ENCODE measurements at regions not wholly inside any gene's neighbourhood (a gene's known extent, or its start where the extent isn't known, plus 50 kb on each side); places are given as distances from the start of the nearest gene placed in this dataset.

DNA sequence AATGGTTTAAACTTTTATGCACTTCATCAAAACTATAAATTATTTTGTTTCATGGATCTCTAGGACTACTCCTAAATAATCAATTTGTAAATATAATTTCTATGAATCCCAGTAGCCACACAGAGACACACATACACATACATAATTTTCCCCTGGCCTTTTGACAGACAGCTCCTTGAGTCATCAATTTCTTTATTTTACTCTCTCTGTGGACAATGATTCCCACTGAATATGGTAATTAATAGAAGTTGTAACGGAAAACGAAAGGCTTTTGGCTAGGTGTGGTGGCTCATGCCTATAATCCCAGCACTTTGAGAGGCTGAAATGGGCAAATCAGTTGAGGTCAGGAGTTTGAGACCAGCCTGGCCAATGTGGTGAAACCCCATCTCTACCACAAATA, 235.1 kb downstream of the EPHA4 start:
- TF ChIP-seq JUN (CRISPR knock-in tag; IDR thresholded peaks at IDR 0.05) = no peak
- TF ChIP-seq, protein P1, sequence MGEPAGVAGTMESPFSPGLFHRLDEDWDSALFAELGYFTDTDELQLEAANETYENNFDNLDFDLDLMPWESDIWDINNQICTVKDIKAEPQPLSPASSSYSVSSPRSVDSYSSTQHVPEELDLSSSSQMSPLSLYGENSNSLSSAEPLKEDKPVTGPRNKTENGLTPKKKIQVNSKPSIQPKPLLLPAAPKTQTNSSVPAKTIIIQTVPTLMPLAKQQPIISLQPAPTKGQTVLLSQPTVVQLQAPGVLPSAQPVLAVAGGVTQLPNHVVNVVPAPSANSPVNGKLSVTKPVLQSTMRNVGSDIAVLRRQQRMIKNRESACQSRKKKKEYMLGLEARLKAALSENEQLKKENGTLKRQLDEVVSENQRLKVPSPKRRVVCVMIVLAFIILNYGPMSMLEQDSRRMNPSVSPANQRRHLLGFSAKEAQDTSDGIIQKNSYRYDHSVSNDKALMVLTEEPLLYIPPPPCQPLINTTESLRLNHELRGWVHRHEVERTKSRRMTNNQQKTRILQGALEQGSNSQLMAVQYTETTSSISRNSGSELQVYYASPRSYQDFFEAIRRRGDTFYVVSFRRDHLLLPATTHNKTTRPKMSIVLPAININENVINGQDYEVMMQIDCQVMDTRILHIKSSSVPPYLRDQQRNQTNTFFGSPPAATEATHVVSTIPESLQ (CRISPR knock-in tag; IDR thresholded peaks at IDR 0.05) = no peak
- TF ChIP-seq, protein P2, sequence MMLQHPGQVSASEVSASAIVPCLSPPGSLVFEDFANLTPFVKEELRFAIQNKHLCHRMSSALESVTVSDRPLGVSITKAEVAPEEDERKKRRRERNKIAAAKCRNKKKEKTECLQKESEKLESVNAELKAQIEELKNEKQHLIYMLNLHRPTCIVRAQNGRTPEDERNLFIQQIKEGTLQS (CRISPR knock-in tag; conservative IDR thresholded peaks at IDR 0.05) = no peak
- TF ChIP-seq, protein P3, sequence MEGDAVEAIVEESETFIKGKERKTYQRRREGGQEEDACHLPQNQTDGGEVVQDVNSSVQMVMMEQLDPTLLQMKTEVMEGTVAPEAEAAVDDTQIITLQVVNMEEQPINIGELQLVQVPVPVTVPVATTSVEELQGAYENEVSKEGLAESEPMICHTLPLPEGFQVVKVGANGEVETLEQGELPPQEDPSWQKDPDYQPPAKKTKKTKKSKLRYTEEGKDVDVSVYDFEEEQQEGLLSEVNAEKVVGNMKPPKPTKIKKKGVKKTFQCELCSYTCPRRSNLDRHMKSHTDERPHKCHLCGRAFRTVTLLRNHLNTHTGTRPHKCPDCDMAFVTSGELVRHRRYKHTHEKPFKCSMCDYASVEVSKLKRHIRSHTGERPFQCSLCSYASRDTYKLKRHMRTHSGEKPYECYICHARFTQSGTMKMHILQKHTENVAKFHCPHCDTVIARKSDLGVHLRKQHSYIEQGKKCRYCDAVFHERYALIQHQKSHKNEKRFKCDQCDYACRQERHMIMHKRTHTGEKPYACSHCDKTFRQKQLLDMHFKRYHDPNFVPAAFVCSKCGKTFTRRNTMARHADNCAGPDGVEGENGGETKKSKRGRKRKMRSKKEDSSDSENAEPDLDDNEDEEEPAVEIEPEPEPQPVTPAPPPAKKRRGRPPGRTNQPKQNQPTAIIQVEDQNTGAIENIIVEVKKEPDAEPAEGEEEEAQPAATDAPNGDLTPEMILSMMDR (IDR thresholded peaks at IDR 0.05) = no peak
- no peak for TF ChIP-seq FOXP1 (CRISPR knock-in tag; IDR thresholded peaks at IDR 0.05; ENCODE audit: borderline replicate concordance)

All from WTC11 (cell line).